Tibial artery (tissue), 4 donors: ENCODE measurements at regions not wholly inside any gene's neighbourhood (a gene's known extent, or its start where the extent isn't known, plus 50 kb on each side); places are given as distances from the start of the nearest gene placed in this dataset.

Source experiments
- DNase-seq, 2 donors: peaks; one replicate each; pipeline ENCODE4 v3.0.0-alpha.2; 2019
- H3K27ac ChIP-seq, 2 donors: fragments of 200-600 bp; sonication (generic) in 1 of 2; 1 replicate in 1 of 2; 2 replicates in 1 of 2; pipeline ENCODE4 v1.5.1; 2018 to 2019; ENCODE audit warnings: mild to moderate bottlenecking in 1 of 2
- H3K27me3 ChIP-seq, 2 donors: fragments of 200-600 bp; sonication (generic) in 1 of 2; one replicate each; pipeline versions ENCODE4 v1.5.1 to v1.6.0; 2016 to 2019
- H3K36me3 ChIP-seq, 3 donors: fragments of 200-600 bp; sonication (generic) in 2 of 3; one replicate each; pipeline ENCODE4 v1.5.1; 2016 to 2019; ENCODE audit warnings: mild to moderate bottlenecking in 2 of 3
- H3K4me1 ChIP-seq, 4 donors: fragments of 200-600 bp; sonication (generic) in 2 of 4; 1 replicate in 3 of 4; 2 replicates in 1 of 4; pipeline ENCODE4 v1.5.1; 2016 to 2019
- H3K4me3 ChIP-seq, 2 donors: fragments of 200-600 bp; sonication (generic) in 1 of 2; 1 replicate in 1 of 2; 2 replicates in 1 of 2; pipeline ENCODE4 v1.5.1; 2018 to 2019; ENCODE audit warnings: mild to moderate bottlenecking in 2 of 2
- H3K9me3 ChIP-seq, 3 donors: fragments of 200-600 bp; sonication (generic) in 1 of 3; one replicate each; pipeline ENCODE4 v1.5.1; 2016 to 2019
- CTCF ChIP-seq, 2 experiments: fragments of 200-600 bp in 1 of 2; fragments of 450-650 bp in 1 of 2; IDR thresholded peaks; one replicate each; pipeline ENCODE4 v1.5.1; 2017 to 2019; ENCODE audit warnings: antibody characterized with exemption in 2 of 2, mild to moderate bottlenecking in 1 of 2, moderate library complexity in 1 of 2
- intact Hi-C: fragments of 100-400 bp; cut with DNase I; formaldehyde crosslinking; loops from one replicate; pipeline ENCODE4 v1.15.0; 2023; ENCODE audit warnings: low total_unique reads

DNA sequence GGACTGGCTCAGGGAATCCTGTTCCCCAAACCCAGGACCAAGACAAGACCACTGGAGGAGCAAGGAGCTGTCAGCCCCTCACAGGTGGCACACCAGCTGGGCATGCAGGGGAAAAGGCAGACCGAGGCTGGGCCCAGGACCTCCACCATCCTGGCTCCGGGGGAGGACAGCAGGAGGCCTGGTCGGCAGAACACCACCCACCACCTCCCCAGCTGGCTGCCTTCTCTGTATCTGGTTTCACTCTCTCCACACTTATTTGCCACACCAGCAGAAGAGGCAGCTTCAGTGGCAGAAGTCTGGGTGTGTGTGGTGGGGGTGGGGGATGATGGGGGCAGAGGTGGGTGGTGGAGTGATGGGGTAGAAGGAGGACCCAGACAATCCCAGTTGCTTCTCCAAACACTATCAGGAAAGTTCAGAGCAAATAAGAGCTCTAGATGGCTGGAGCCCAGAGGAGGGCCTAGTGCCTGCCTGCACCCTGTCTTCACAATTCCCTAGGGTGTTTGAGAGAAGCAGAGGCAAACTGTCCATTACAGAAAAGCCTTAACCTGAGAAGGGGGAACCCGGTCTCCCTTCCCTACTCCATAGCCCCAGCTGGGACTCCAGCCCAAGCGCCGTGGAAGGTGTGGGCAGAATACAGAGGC lies 51.9 kb upstream of the CDON start:
- Histone ChIP-seq H3K9me3 (no peaks in the 10 kb centered on the region), H3K4me1 (peaks cover 10 to 69% (median 43%) of the 10 kb centered on the region in 4 donors), H3K4me3 (no peak overlapping the region), H3K27ac (peak overlapping the region; percentile 62 to 70), H3K27me3 (no peaks in the 10 kb centered on the region), H3K36me3 (no peaks in the 10 kb centered on the region)
- no peak for TF ChIP-seq CTCF (IDR thresholded peaks at IDR 0.05)
- intact Hi-C loops: no loop called here
- no peak for DNase-seq

DNA sequence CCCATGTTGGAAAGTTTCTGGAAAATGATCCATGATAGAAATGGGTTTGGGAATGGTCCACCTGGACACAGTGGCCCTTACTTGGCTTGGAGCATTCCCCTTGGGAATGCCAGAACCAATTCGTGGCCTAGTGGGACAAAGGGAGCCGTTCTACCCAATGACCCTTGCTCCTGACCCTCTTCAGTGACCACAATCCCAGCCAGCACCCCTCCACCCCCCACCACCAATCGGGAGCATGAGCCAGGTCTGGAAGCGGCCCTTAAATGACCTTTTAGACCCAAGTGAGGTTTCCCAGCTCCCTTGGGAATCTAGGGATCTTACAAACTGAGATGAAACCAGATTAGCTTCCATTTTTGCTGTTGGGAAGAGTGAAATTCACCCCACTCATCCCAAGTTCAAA lies 51.3 kb upstream of the CDON start:
- H3K36me3 ChIP-seq: no peaks in the 10 kb centered on the region
- intact Hi-C loops: no loop called here
- no peak for TF ChIP-seq CTCF (IDR thresholded peaks at IDR 0.05)
- H3K27me3 ChIP-seq: no peaks in the 10 kb centered on the region
- no peak overlapping the region for H3K4me3 ChIP-seq
- DNase-seq: no peak
- peaks cover 10 to 70% (median 45%) of the 10 kb centered on the region in 4 donors for H3K4me1 ChIP-seq
- H3K27ac ChIP-seq: peak overlapping the region; percentile 62 to 70
- no peaks in the 10 kb centered on the region for H3K9me3 ChIP-seq

GRCh38 chr11:126113515-126113957 lies 50.9 kb upstream of the CDON start:
- no peak overlapping the region for H3K4me3 ChIP-seq
- no peaks in the 10 kb centered on the region for H3K9me3 ChIP-seq
- DNase-seq: peak; percentile 95 to 97
- intact Hi-C loops: no loop called here
- peak overlapping the region; percentile 62 to 70 for H3K27ac ChIP-seq
- H3K4me1 ChIP-seq: peaks cover 10 to 70% (median 45%) of the 10 kb centered on the region in 4 donors
- no peaks in the 10 kb centered on the region for H3K36me3 ChIP-seq
- no peaks in the 10 kb centered on the region for H3K27me3 ChIP-seq
- peak; percentile 7 to 15 for TF ChIP-seq CTCF (IDR thresholded peaks at IDR 0.05)

GRCh38 chr11:126113012-126113411 lies 50.3 kb upstream of the CDON start:
- H3K4me3 ChIP-seq: no peak overlapping the region
- no peaks in the 10 kb centered on the region for H3K9me3 ChIP-seq
- no peak for TF ChIP-seq CTCF (IDR thresholded peaks at IDR 0.05)
- H3K36me3 ChIP-seq: no peaks in the 10 kb centered on the region
- intact Hi-C loops: no loop called here
- peak overlapping the region; percentile 49 to 70 for H3K27ac ChIP-seq
- H3K27me3 ChIP-seq: no peaks in the 10 kb centered on the region
- H3K4me1 ChIP-seq: peaks cover 10 to 70% (median 45%) of the 10 kb centered on the region in 4 donors
- no peak for DNase-seq

DNA sequence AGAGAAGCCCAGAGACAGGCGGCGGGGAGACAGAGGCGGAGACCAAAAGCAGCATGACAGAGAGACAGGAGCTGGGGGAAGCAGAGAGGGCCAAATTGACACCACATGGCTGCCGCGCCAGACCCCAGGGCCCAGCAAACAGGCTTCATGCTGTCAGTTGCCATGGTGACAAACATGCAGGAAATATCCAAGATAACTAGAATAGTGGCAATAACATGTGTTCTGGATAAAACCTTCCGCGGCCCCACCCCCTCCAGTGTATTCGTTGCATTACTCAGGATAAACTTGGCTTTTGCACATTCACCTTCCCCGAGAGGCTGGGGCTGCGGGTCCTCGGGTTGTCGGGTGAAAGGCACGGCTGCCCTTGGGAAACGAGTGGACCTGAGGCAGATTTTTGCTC lies 49.9 kb upstream of the CDON start:
- intact Hi-C loops: no loop called here
- H3K27ac ChIP-seq: peak overlapping the region in 1 of 2 donors; percentile 49
- H3K4me1 ChIP-seq: peaks cover 10 to 70% (median 45%) of the 10 kb centered on the region in 4 donors
- TF ChIP-seq CTCF (IDR thresholded peaks at IDR 0.05): no peak
- no peak overlapping the region for H3K4me3 ChIP-seq
- no peaks in the 10 kb centered on the region for H3K27me3 ChIP-seq
- peak in 1 of 2 donors; percentile 74 for DNase-seq
- H3K36me3 ChIP-seq: no peaks in the 10 kb centered on the region
- H3K9me3 ChIP-seq: no peaks in the 10 kb centered on the region
